Caco-2 (cell line): ENCODE measurements at regions not wholly inside any gene's neighbourhood (a gene's known extent, or its start where the extent isn't known, plus 50 kb on each side); places are given as distances from the start of the nearest gene placed in this dataset.

Experiments used
- BruUV-seq: library from RNA; stranded (reverse); fragments of 400-500 nt; replicated peaks from 2 replicates; lab custom pipeline; 2021; lab: Mats Ljungman, UMichigan
- CTCF ChIA-PET: fragments of 300-600 bp; sonication (Branson Sonifier 250); formaldehyde crosslinking; loops from one replicate; lab custom pipeline; 2022; ENCODE audit warnings: antibody characterized with exemption; lab: Charles Lee
- POLR2A ChIA-PET: fragments of 300-600 bp; sonication (Branson Sonifier 250); formaldehyde crosslinking; loops from one replicate; lab custom pipeline; 2022; ENCODE audit warnings: antibody characterized with exemption; lab: Charles Lee
- DNase-seq, 2 experiments: peaks; one replicate each; pipeline versions ENCODE4 v3.0.0 to v3.0.0-alpha.2; 2020 to 2022
- H3K27me3 ChIP-seq: replicated peaks from 2 replicates; pipeline ENCODE4 v1.6.0; 2011; ENCODE audit warnings: low read length; ENCODE audit not compliant: control insufficient read depth, insufficient read depth
- H3K36me3 ChIP-seq: 2 replicates; pipeline ENCODE4 v1.5.1; 2011; ENCODE audit warnings: low read length; ENCODE audit not compliant: control insufficient read depth, insufficient read depth
- H3K4me1 ChIP-seq: fragments of 250-450 bp; sonication (Bioruptor Pico); 2 replicates; pipeline ENCODE4 v1.5.1; 2020; ENCODE audit warnings: mild to moderate bottlenecking
- H3K4me3 ChIP-seq: 2 replicates; pipeline ENCODE4 v1.5.1; 2011; ENCODE audit warnings: low read depth, mild to moderate bottlenecking, control low read depth, low read length
- H3K9me3 ChIP-seq: fragments of 250-450 bp; sonication (Bioruptor Pico); 2 replicates; pipeline ENCODE4 v1.5.1; 2020; ENCODE audit warnings: mild to moderate bottlenecking, moderate library complexity
- H3K27ac Mint-ChIP-seq: one replicate; pipeline ENCODE4 v1.8.0; 2022; ENCODE audit warnings: mixed read lengths; ENCODE audit not compliant: unreplicated experiment
- H3K27me3 Mint-ChIP-seq: one replicate; pipeline ENCODE4 v1.8.0; 2022; ENCODE audit warnings: mixed read lengths; ENCODE audit not compliant: insufficient read depth, unreplicated experiment
- H3K36me3 Mint-ChIP-seq: one replicate; pipeline ENCODE4 v1.8.0; 2022; ENCODE audit warnings: mild to moderate bottlenecking, mixed read lengths; ENCODE audit not compliant: insufficient read depth, unreplicated experiment
- H3K4me1 Mint-ChIP-seq: one replicate; pipeline ENCODE4 v1.8.0; 2022; ENCODE audit warnings: low read depth, mixed read lengths; ENCODE audit not compliant: unreplicated experiment
- H3K4me3 Mint-ChIP-seq: one replicate; pipeline ENCODE4 v1.8.0; 2022; ENCODE audit warnings: mild to moderate bottlenecking, moderate library complexity, mixed read lengths; ENCODE audit not compliant: unreplicated experiment
- H3K9me3 Mint-ChIP-seq: one replicate; pipeline ENCODE4 v1.8.0; 2022; ENCODE audit warnings: mixed read lengths; ENCODE audit not compliant: unreplicated experiment
- intact Hi-C: fragments of 100-400 bp; cut with micrococcal nuclease; formaldehyde crosslinking; loops from one replicate; pipeline ENCODE4 v1.10.0; 2022; ENCODE audit not compliant: unreplicated experiment
- TF ChIP-seq, protein P1 (sequence below), 2 experiments: fragments of 200-600 bp in 1 of 2; IDR thresholded peaks; 1 replicate in 1 of 2; 2 replicates in 1 of 2; pipeline versions ENCODE4 v1.5.1 to v1.8.0; 2011 to 2022; ENCODE audit warnings: antibody characterized with exemption in 1 of 2, control low read depth in 1 of 2, inconsistent platforms in 1 of 2, low read depth in 1 of 2, low read length in 1 of 2, mild to moderate bottlenecking in 1 of 2, moderate library complexity in 1 of 2; ENCODE audit not compliant: insufficient read depth in 1 of 2, severe bottlenecking in 1 of 2, unreplicated experiment in 1 of 2

DNA sequence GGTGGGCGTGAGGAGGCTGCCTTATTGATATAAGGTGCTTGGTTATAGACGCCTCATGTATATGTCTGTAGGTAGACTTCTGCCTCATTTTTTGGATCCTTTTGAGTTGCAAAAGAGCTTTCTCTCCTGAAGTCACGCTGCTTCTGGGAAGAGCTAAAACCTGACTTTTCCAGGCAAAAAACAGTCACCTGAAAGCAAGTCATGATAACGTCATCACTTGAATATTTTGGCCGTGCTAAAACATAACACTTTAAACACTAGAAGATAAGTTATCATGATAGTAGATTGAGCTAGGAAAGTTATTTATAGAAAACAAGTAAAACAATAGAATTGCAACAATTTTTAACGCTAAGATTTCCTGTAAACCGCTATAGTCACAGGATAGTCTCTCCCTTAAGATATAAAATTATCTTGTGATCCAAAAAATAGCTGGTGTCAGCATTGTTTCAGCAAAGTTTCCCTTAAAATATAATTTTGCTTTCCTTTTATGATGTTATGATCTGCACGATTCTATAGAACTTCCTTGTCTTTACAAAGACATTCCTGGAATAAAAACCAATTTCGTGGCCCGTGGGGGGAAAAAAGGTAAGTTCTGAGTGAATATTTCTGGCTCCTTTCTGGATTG lies 69.0 kb upstream of the AKAP12 start:
- H3K27me3 Mint-ChIP-seq, result peaks cover 2% of the 10 kb centered on the region
- no peaks in the 10 kb centered on the region for H3K9me3 Mint-ChIP-seq
- no peaks in the 10 kb centered on the region for H3K36me3 Mint-ChIP-seq
- TF ChIP-seq, protein P1, sequence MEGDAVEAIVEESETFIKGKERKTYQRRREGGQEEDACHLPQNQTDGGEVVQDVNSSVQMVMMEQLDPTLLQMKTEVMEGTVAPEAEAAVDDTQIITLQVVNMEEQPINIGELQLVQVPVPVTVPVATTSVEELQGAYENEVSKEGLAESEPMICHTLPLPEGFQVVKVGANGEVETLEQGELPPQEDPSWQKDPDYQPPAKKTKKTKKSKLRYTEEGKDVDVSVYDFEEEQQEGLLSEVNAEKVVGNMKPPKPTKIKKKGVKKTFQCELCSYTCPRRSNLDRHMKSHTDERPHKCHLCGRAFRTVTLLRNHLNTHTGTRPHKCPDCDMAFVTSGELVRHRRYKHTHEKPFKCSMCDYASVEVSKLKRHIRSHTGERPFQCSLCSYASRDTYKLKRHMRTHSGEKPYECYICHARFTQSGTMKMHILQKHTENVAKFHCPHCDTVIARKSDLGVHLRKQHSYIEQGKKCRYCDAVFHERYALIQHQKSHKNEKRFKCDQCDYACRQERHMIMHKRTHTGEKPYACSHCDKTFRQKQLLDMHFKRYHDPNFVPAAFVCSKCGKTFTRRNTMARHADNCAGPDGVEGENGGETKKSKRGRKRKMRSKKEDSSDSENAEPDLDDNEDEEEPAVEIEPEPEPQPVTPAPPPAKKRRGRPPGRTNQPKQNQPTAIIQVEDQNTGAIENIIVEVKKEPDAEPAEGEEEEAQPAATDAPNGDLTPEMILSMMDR (IDR thresholded peaks at IDR 0.05; ENCODE audit: insufficient read depth in 1 of 2, low read depth in 1 of 2, low read length in 1 of 2, severe bottlenecking in 1 of 2, unreplicated experiment in 1 of 2), result no peak
- DNase-seq, result no peak
- ChIA-PET CTCF (no interaction called here), POLR2A (interaction anchor here (0.7 kb wide), 1 partner anchor 16 kb away, joined by 3 read pairs; no protein-coding TSS in a partner anchor)
- H3K27ac Mint-ChIP-seq, result no peak overlapping the region
- no peaks in the 10 kb centered on the region for H3K36me3 ChIP-seq
- intact Hi-C loops, result no loop called here
- H3K9me3 ChIP-seq, result no peaks in the 10 kb centered on the region
- H3K4me1 ChIP-seq, result no peaks in the 10 kb centered on the region
- H3K4me3 Mint-ChIP-seq, result no peak overlapping the region
- no peak overlapping the region for H3K4me3 ChIP-seq
- H3K4me1 Mint-ChIP-seq, result no peaks in the 10 kb centered on the region
- H3K27me3 ChIP-seq, result no peaks in the 10 kb centered on the region
- no TSS peak for BruUV-seq

DNA sequence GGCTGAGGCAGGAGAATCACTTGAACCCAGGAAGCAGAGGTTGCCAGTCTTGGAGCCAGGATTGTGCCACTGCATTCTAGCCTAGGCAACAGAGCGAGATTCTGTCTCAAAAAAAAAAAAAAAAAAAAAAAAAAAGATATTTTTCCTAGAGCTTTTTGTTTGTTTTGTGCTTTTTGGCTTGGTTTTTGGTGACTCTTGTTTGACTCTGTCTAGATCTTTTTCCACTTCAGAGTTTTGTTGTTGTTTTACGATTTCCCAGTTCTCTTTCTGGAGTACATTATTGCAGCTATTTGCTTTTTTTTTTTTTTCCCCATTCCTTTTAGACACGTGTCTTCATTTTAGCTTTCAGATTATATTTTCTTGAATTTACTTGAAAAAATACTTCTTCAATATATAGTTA lies 67.0 kb upstream of the AKAP12 start:
- Histone ChIP-seq H3K4me1 (0 out of 2 replicates have a peak, but pooled peaks cover 1% of the 10 kb centered on the region), H3K4me3 (no peak overlapping the region), H3K27me3 (no peaks in the 10 kb centered on the region), H3K9me3 (no peaks in the 10 kb centered on the region), H3K36me3 (no peaks in the 10 kb centered on the region)
- no peak for DNase-seq
- ChIA-PET POLR2A (no interaction called here), CTCF (no interaction called here)
- Mint-ChIP-seq H3K4me1 (no peaks in the 10 kb centered on the region), H3K27me3 (peaks cover 2% of the 10 kb centered on the region), H3K36me3 (no peaks in the 10 kb centered on the region), H3K9me3 (no peaks in the 10 kb centered on the region), H3K4me3 (no peak overlapping the region), H3K27ac (no peak overlapping the region)
- TF ChIP-seq, protein P1 (IDR thresholded peaks at IDR 0.05; ENCODE audit: insufficient read depth in 1 of 2, low read depth in 1 of 2, low read length in 1 of 2, severe bottlenecking in 1 of 2, unreplicated experiment in 1 of 2), result no peak
- intact Hi-C loops, result no loop called here
- BruUV-seq, result no TSS peak

DNA sequence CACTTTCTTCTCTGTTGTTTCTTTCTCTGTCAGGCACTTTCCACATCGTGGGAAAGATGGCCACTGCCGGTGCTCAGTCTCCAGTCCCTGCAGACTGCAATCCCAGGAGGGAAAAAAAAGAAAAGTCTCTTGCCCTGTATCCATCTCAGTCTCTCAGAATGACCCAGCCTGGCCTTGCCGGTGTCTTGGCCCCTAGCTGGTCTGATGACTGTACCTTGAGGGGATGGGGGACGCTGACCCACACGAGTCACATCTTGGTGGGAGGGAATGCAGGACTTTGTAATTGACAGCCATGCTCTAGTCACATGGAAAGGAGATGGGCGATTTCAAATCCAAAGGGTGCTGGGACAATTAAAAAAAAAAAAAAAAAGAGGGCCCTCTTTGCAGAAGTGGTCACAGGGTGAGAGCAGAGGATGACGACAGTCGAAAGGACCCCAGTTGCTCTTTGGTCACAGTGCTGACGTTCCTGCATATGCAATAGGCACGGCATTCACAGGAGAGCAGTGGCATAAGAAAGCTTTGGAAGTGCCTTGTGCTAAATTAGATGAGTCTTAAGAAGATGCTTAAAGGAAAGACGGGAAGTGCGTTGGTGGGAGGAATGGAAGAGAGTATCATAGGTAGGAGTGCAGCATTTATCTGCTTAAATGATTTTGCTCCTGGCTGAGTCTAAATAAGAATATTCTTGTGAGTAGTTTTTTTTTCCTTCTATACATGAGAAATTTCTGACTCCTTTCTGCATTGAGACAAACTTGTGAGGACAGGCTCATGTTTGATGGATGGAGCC lies 63.9 kb upstream of the AKAP12 start:
- POLR2A ChIA-PET, result no interaction called here
- Histone ChIP-seq H3K4me3 (no peak overlapping the region), H3K9me3 (no peaks in the 10 kb centered on the region), H3K4me1 (0 out of 2 replicates have a peak, but pooled peaks cover 4% of the 10 kb centered on the region), H3K27me3 (no peaks in the 10 kb centered on the region), H3K36me3 (no peaks in the 10 kb centered on the region)
- Mint-ChIP-seq H3K27me3 (peaks cover 2% of the 10 kb centered on the region), H3K9me3 (no peaks in the 10 kb centered on the region), H3K4me3 (no peak overlapping the region), H3K4me1 (no peaks in the 10 kb centered on the region), H3K27ac (no peak overlapping the region), H3K36me3 (no peaks in the 10 kb centered on the region)
- CTCF ChIA-PET, result no interaction called here
- TF ChIP-seq, protein P1 (IDR thresholded peaks at IDR 0.05; ENCODE audit: insufficient read depth in 1 of 2, low read depth in 1 of 2, low read length in 1 of 2, severe bottlenecking in 1 of 2, unreplicated experiment in 1 of 2), result no peak
- no peak for DNase-seq
- intact Hi-C loops, result no loop called here
- BruUV-seq, result no TSS peak
